ENCODE measurements at regions not wholly inside any gene's neighbourhood (a gene's known extent, or its start where the extent isn't known, plus 50 kb on each side); places are given as distances from the start of the nearest gene placed in this dataset.
"Not testable (repeated sequence)": the region's sequence is repeated elsewhere in the genome, so short reads cannot be mapped to it uniquely, and the experiment has no call there.

DNA sequence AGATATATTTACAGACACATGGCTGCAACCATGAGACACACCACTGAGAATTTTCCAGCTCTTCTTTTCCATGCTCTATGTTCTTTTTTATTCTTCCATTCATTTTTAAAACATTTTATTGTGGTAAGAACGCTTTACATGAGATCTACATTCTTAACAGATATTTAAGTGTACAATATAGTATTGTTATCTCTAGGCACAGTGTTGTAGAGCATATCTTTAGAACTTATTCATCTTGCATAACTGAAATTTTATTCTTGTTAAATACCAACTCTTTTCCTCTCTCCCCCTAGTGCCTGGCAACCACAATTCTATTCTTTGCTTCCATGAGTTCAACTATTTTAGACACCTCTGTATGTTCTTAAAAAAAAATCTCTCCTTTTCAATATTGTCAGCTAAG is 67.1 kb upstream of the HABP2 start:
- Histone ChIP-seq H3K36me3 (no peaks in the 10 kb centered on the region), H3K4me1 (peaks cover 32 to 44% of the 10 kb centered on the region in 2 donors), H3K4me3 (replicated peaks in 1 of 3) (no peak overlapping the region), H3K9me3 (no peaks in the 10 kb centered on the region), H3K27me3 (no peaks in the 10 kb centered on the region), H3K27ac (no peak overlapping the region)
- WGBS, 2 donors: 84 to 93% methylated on average over 1 of the region's 1 CpG
- no peak for TF ChIP-seq POLR2A (IDR thresholded peaks at IDR 0.05)
- TF ChIP-seq, protein P1, sequence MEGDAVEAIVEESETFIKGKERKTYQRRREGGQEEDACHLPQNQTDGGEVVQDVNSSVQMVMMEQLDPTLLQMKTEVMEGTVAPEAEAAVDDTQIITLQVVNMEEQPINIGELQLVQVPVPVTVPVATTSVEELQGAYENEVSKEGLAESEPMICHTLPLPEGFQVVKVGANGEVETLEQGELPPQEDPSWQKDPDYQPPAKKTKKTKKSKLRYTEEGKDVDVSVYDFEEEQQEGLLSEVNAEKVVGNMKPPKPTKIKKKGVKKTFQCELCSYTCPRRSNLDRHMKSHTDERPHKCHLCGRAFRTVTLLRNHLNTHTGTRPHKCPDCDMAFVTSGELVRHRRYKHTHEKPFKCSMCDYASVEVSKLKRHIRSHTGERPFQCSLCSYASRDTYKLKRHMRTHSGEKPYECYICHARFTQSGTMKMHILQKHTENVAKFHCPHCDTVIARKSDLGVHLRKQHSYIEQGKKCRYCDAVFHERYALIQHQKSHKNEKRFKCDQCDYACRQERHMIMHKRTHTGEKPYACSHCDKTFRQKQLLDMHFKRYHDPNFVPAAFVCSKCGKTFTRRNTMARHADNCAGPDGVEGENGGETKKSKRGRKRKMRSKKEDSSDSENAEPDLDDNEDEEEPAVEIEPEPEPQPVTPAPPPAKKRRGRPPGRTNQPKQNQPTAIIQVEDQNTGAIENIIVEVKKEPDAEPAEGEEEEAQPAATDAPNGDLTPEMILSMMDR (IDR thresholded peaks at IDR 0.05): no peak
- intact Hi-C loops (cut with DNase I): no loop called here
- no peak for DNase-seq

DNA sequence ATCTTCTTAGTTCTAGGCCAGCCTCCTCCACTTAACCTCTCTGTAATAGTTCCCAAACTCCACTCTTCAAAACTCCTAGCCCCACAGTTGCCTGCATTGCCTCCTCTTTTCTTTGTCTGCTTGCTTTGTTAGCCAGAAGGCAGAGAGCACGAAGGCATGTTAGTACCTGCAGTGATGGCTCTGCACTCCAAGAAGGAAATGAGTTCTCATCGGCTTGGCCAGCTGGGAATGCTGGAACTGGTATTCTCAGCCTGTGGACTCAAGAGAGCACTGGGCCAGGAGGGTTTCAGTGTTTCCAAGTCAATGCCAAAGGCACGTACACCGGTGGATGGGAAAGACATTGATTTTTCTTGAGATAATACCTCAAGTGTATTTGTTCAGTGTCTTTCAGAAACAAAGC is 66.3 kb upstream of the HABP2 start:
- H3K4me1 ChIP-seq: peaks cover 40 to 52% of the 10 kb centered on the region in 2 donors
- H3K27ac ChIP-seq: peak overlapping the region in 1 of 3 donors; percentile 50
- no peak for TF ChIP-seq POLR2A (IDR thresholded peaks at IDR 0.05)
- TF ChIP-seq, protein P1 (IDR thresholded peaks at IDR 0.05): no peak
- no peaks in the 10 kb centered on the region for H3K36me3 ChIP-seq
- no peaks in the 10 kb centered on the region for H3K9me3 ChIP-seq
- no peak overlapping the region for H3K4me3 ChIP-seq (replicated peaks in 1 of 3)
- no peak for DNase-seq
- intact Hi-C loops (cut with DNase I): no loop called here
- no peaks in the 10 kb centered on the region for H3K27me3 ChIP-seq
- 90 to 93% methylated on average over 4 of the region's 4 CpGs for WGBS, 2 donors

DNA sequence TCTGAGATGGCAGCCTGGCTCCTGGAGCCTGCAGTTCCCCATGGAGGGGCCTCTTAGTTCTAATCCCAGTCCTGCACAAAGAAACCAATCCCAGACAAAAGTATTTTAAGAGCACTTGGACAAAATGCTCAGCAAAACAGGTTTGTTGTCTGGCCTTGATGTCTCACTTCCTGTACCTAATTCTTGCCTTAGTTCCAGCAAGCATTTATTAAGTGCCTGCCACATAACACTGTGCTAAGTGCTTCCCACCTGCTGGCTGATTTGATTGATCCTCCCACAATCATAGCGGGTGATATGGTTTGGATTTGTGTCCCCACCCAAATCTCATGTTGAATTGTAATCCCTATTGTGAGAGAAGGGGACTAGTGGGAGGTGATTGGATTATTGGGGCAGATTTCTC is 65.7 kb upstream of the HABP2 start:
- H3K4me1 ChIP-seq: peaks cover 46 to 58% of the 10 kb centered on the region in 2 donors
- H3K27me3 ChIP-seq: no peaks in the 10 kb centered on the region
- DNase-seq: no peak
- peak overlapping the region in 1 of 3 donors; percentile 50 for H3K27ac ChIP-seq
- H3K36me3 ChIP-seq: no peaks in the 10 kb centered on the region
- no peak for TF ChIP-seq POLR2A (IDR thresholded peaks at IDR 0.05)
- TF ChIP-seq, protein P1 (IDR thresholded peaks at IDR 0.05): no peak
- 82 to 92% methylated on average over 1 of the region's 1 CpG for WGBS, 2 donors
- H3K9me3 ChIP-seq: no peaks in the 10 kb centered on the region
- intact Hi-C loops (cut with DNase I): no loop called here
- H3K4me3 ChIP-seq (replicated peaks in 1 of 3): no peak overlapping the region

DNA sequence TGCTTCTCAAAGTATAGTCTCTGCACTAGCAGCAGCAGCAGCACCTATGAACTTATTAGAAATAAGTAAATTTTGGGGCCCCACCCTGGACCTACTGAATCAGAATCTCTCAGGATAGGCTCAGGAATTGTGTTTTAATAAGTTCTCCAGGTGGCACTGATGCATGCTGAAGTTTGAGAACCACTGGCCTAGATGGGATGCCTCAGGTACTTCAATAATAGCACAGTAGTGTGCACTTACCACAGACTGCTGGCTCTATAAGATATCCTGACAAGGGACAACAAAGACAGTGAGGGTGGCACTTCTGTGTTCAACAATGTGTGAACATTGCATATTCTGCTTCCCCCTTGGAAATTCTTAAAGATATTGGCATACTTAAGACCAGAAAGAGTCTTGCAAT is 64.7 kb upstream of the HABP2 start:
- H3K27ac ChIP-seq: peak overlapping the region; percentile 50 to 56 (median 52)
- H3K27me3 ChIP-seq: no peaks in the 10 kb centered on the region
- H3K4me3 ChIP-seq (replicated peaks in 1 of 3): no peak overlapping the region
- DNase-seq: peak; percentile 52 to 56
- intact Hi-C loops (cut with DNase I): no loop called here
- H3K36me3 ChIP-seq: no peaks in the 10 kb centered on the region
- TF ChIP-seq, protein P1 (IDR thresholded peaks at IDR 0.05): no peak
- no peak for TF ChIP-seq POLR2A (IDR thresholded peaks at IDR 0.05)
- peaks cover 55 to 68% of the 10 kb centered on the region in 2 donors for H3K4me1 ChIP-seq
- no peaks in the 10 kb centered on the region for H3K9me3 ChIP-seq

DNA sequence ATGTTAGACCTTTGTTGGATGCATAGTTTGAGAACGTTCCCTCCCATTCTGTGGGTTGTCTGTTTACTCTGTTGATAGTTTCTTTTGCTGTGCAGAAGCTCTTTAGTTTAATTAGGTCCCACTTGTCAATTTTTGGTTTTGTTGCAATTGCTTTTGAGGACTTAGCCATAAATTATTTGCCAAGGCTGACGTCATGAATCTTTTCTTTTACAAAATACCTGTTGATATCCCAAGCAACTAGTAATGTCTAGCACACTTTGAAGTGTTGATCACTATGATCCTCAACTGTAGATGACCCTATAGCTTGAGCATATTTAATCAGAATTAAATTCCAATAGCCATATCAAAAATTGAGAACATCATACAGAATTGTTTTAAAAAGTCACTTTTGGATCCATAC is 63.3 kb upstream of the HABP2 start:
- H3K27ac ChIP-seq; DNase-seq; intact Hi-C loops (cut with DNase I); H3K4me3 ChIP-seq (replicated peaks in 1 of 3); H3K36me3 ChIP-seq; H3K9me3 ChIP-seq; H3K27me3 ChIP-seq: not testable (repeated sequence)
- WGBS, 2 donors: 75 to 88% methylated on average over 2 of the region's 2 CpGs
- H3K4me1 ChIP-seq: peaks cover 59 to 79% of the 10 kb centered on the region in 2 donors
